ENCODE measurements at regions not wholly inside any gene's neighbourhood (a gene's known extent, or its start where the extent isn't known, plus 50 kb on each side); places are given as distances from the start of the nearest gene placed in this dataset.

GRCh38 chr1:221841251-221841982 lies 99.5 kb upstream of the DUSP10 start:
- Histone ChIP-seq H3K27ac (no peak overlapping the region), H3K9ac (no peak overlapping the region)
- TF ChIP-seq CTCF (conservative IDR thresholded peaks at IDR 0.05; ENCODE audit: low read depth, low read length) = no peak

GRCh38 chr1:221840511-221841243 lies 98.8 kb upstream of the DUSP10 start:
- no peak for TF ChIP-seq CTCF (conservative IDR thresholded peaks at IDR 0.05; ENCODE audit: low read depth, low read length)
- H2AFZ ChIP-seq (ENCODE audit: low read depth) = no peak overlapping the region
- no peak overlapping the region for H3K9ac ChIP-seq
- H3K36me3 ChIP-seq (ENCODE audit: insufficient read depth) = no peaks in the 10 kb centered on the region
- H3K4me1 ChIP-seq (ENCODE audit: low read depth, poor library complexity, severe bottlenecking) = peaks cover 19% of the 10 kb centered on the region
- no peaks in the 10 kb centered on the region for H3K79me2 ChIP-seq (ENCODE audit: insufficient read depth, low read depth)
- no peak overlapping the region for H3K4me3 ChIP-seq (IDR thresholded peaks at IDR 0.05; ENCODE audit: insufficient read depth, low read depth, low read length)
- H4K20me1 ChIP-seq (ENCODE audit: insufficient read depth) = no peaks in the 10 kb centered on the region
- H3K27ac ChIP-seq = no peak overlapping the region
- no peak overlapping the region for H3K4me2 ChIP-seq
- H3K27me3 ChIP-seq (ENCODE audit: insufficient read depth, low read depth) = no peaks in the 10 kb centered on the region

More at GRCh38 chr1:221841251-221841982, 99.5 kb upstream of the DUSP10 start:
- Histone ChIP-seq H3K4me3 (IDR thresholded peaks at IDR 0.05; ENCODE audit: insufficient read depth, low read depth, low read length) (no peak overlapping the region), H2AFZ (ENCODE audit: low read depth) (no peak overlapping the region), H3K36me3 (ENCODE audit: insufficient read depth) (no peaks in the 10 kb centered on the region), H3K79me2 (ENCODE audit: insufficient read depth, low read depth) (no peaks in the 10 kb centered on the region), H3K27me3 (ENCODE audit: insufficient read depth, low read depth) (no peaks in the 10 kb centered on the region), H4K20me1 (ENCODE audit: insufficient read depth) (no peaks in the 10 kb centered on the region), H3K4me2 (no peak overlapping the region), H3K4me1 (ENCODE audit: low read depth, poor library complexity, severe bottlenecking) (peaks cover 19% of the 10 kb centered on the region)

- Histone ChIP-seq H3K9ac (no peak overlapping the region), H3K36me3 (ENCODE audit: insufficient read depth) (no peaks in the 10 kb centered on the region), H3K4me2 (peak overlapping the region; percentile 30), H4K20me1 (ENCODE audit: insufficient read depth) (no peaks in the 10 kb centered on the region), H3K4me1 (ENCODE audit: low read depth, poor library complexity, severe bottlenecking) (peaks cover 19% of the 10 kb centered on the region), H3K27me3 (ENCODE audit: insufficient read depth, low read depth) (no peaks in the 10 kb centered on the region), H3K27ac (no peak overlapping the region), H3K4me3 (IDR thresholded peaks at IDR 0.05; ENCODE audit: insufficient read depth, low read depth, low read length) (no peak overlapping the region), H2AFZ (ENCODE audit: low read depth) (peak overlapping the region; percentile 26; the same call in 1 of the 2 replicates), H3K79me2 (ENCODE audit: insufficient read depth, low read depth) (no peaks in the 10 kb centered on the region)
- TF ChIP-seq CTCF (conservative IDR thresholded peaks at IDR 0.05; ENCODE audit: low read depth, low read length) = no peak
Observed at GRCh38 chr1:221839782-221840395, 98.0 kb upstream of the DUSP10 start.

- no peak overlapping the region for H3K27ac ChIP-seq
- no peaks in the 10 kb centered on the region for H4K20me1 ChIP-seq (ENCODE audit: insufficient read depth)
- no peak overlapping the region for H3K9ac ChIP-seq
- H3K4me2 ChIP-seq = no peak overlapping the region
- H3K36me3 ChIP-seq (ENCODE audit: insufficient read depth) = no peaks in the 10 kb centered on the region
- H3K4me1 ChIP-seq (ENCODE audit: low read depth, poor library complexity, severe bottlenecking) = peaks cover 19% of the 10 kb centered on the region
- H3K79me2 ChIP-seq (ENCODE audit: insufficient read depth, low read depth) = no peaks in the 10 kb centered on the region
- no peak for TF ChIP-seq CTCF (conservative IDR thresholded peaks at IDR 0.05; ENCODE audit: low read depth, low read length)
- no peak overlapping the region for H3K4me3 ChIP-seq (IDR thresholded peaks at IDR 0.05; ENCODE audit: insufficient read depth, low read depth, low read length)
- no peaks in the 10 kb centered on the region for H3K27me3 ChIP-seq (ENCODE audit: insufficient read depth, low read depth)
- peak overlapping the region; percentile 26; the same call in 1 of the 2 replicates for H2AFZ ChIP-seq (ENCODE audit: low read depth)
Observed at GRCh38 chr1:221839321-221839720, 97.4 kb upstream of the DUSP10 start.

Measured in KMS-11 (cell line).